Vagina (tissue), 2 donors: ENCODE measurements at regions not wholly inside any gene's neighbourhood (a gene's known extent, or its start where the extent isn't known, plus 50 kb on each side); places are given as distances from the start of the nearest gene placed in this dataset.

Source experiments
- POLR2A ChIP-seq, 2 donors: fragments of 450-650 bp; IDR thresholded peaks; one replicate each; pipeline ENCODE4 v1.6.1; 2017; ENCODE audit warnings: antibody characterized with exemption in 2 of 2, mild to moderate bottlenecking in 2 of 2, moderate library complexity in 2 of 2
- TF ChIP-seq, protein P1 (sequence below), 3 experiments: fragments of 450-650 bp in 2 of 3; fragments of 200-600 bp in 1 of 3; sonication (generic) in 1 of 3; IDR thresholded peaks; one replicate each; pipeline ENCODE4 v1.5.1; 2017 to 2019; ENCODE audit warnings: antibody characterized with exemption in 3 of 3, mild to moderate bottlenecking in 2 of 3, moderate library complexity in 2 of 3

DNA sequence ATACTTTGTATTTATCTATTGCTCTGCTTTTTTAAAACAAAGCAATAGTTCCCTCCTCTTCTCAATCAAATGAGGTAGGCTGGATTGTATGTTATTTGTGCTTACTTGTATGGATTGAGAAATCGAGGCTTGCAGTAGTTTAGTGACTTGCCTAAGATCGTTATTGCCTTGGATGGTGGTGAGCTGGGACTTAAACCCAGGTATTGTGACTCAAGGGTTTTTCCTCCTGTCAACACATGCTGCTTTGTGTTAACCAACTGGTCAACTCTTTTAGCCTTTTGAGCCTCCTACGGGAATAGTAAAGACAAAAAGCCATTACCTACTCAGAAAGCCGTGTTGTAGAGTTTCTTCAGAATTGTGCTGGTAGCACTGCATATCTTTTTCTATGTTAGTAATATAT lies 95.2 kb upstream of the THUMPD2 start:
- TF ChIP-seq, protein P1, sequence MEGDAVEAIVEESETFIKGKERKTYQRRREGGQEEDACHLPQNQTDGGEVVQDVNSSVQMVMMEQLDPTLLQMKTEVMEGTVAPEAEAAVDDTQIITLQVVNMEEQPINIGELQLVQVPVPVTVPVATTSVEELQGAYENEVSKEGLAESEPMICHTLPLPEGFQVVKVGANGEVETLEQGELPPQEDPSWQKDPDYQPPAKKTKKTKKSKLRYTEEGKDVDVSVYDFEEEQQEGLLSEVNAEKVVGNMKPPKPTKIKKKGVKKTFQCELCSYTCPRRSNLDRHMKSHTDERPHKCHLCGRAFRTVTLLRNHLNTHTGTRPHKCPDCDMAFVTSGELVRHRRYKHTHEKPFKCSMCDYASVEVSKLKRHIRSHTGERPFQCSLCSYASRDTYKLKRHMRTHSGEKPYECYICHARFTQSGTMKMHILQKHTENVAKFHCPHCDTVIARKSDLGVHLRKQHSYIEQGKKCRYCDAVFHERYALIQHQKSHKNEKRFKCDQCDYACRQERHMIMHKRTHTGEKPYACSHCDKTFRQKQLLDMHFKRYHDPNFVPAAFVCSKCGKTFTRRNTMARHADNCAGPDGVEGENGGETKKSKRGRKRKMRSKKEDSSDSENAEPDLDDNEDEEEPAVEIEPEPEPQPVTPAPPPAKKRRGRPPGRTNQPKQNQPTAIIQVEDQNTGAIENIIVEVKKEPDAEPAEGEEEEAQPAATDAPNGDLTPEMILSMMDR (IDR thresholded peaks at IDR 0.05), result no peak
- TF ChIP-seq POLR2A (IDR thresholded peaks at IDR 0.05), result no peak
